Nephron progenitor cell (in vitro differentiated cells): ENCODE measurements at regions not wholly inside any gene's neighbourhood (a gene's known extent, or its start where the extent isn't known, plus 50 kb on each side); places are given as distances from the start of the nearest gene placed in this dataset.

ENCODE experiments used
- DNase-seq: peaks from one replicate; pipeline ENCODE4 v3.0.0; 2021
- H3K27ac Mint-ChIP-seq: 2 replicates; pipeline ENCODE4 v1.8.0; 2021; ENCODE audit warnings: mild to moderate bottlenecking, moderate library complexity, mixed read lengths
- H3K27me3 Mint-ChIP-seq: 2 replicates; pipeline ENCODE4 v1.8.0; 2021; ENCODE audit warnings: mild to moderate bottlenecking, low read depth, mixed read lengths; ENCODE audit not compliant: poor library complexity
- H3K36me3 Mint-ChIP-seq: 2 replicates; pipeline ENCODE4 v1.8.0; 2021; ENCODE audit warnings: low read depth, mixed read lengths
- H3K4me1 Mint-ChIP-seq: 2 replicates; pipeline ENCODE4 v1.8.0; 2021; ENCODE audit warnings: mixed read lengths
- H3K4me3 Mint-ChIP-seq: 2 replicates; pipeline ENCODE4 v1.8.0; 2021; ENCODE audit warnings: mild to moderate bottlenecking, moderate library complexity, mixed read lengths
- H3K9me3 Mint-ChIP-seq: 2 replicates; pipeline ENCODE4 v1.8.0; 2021; ENCODE audit warnings: mild to moderate bottlenecking, moderate library complexity, mixed read lengths
- CTCF ChIP-seq: fragments of 200-600 bp; sonication (generic); IDR thresholded peaks from 2 replicates; pipeline ENCODE4 v1.5.0; 2021; ENCODE audit warnings: antibody characterized with exemption

GRCh38 chr15:67916565-67916964 is 76.7 kb upstream of the RNU6-1 start:
- DNase-seq, result no peak
- TF ChIP-seq CTCF, result no peak
- Mint-ChIP-seq H3K4me1 (peaks cover 72% of the 10 kb centered on the region), H3K27ac (peak overlapping the region; percentile 98), H3K9me3 (peaks cover 8% of the 10 kb centered on the region), H3K4me3 (peak overlapping the region; percentile 23), H3K36me3 (peaks cover 3% of the 10 kb centered on the region), H3K27me3 (peaks cover 7% of the 10 kb centered on the region)

- peaks cover 72% of the 10 kb centered on the region for H3K4me1 Mint-ChIP-seq
- H3K27ac Mint-ChIP-seq, result peak overlapping the region; percentile 29
- peaks cover 4% of the 10 kb centered on the region for H3K9me3 Mint-ChIP-seq
- no peaks in the 10 kb centered on the region for H3K36me3 Mint-ChIP-seq
- no peak overlapping the region for H3K4me3 Mint-ChIP-seq
- H3K27me3 Mint-ChIP-seq, result peaks cover 4% of the 10 kb centered on the region
- no peak for DNase-seq
- TF ChIP-seq CTCF, result no peak
Measured at GRCh38 chr15:67917037-67917436, 77.2 kb upstream of the RNU6-1 start.

GRCh38 chr15:67917636-67918035 is 77.8 kb upstream of the RNU6-1 start:
- H3K36me3 Mint-ChIP-seq, result no peaks in the 10 kb centered on the region
- H3K27ac Mint-ChIP-seq, result peak overlapping the region; percentile 79
- H3K4me3 Mint-ChIP-seq, result no peak overlapping the region
- H3K27me3 Mint-ChIP-seq, result peaks cover 4% of the 10 kb centered on the region
- peaks cover 72% of the 10 kb centered on the region for H3K4me1 Mint-ChIP-seq
- no peak for TF ChIP-seq CTCF
- no peaks in the 10 kb centered on the region for H3K9me3 Mint-ChIP-seq
- DNase-seq, result no peak

- H3K27me3 Mint-ChIP-seq, result peaks cover 4% of the 10 kb centered on the region
- no peak overlapping the region for H3K4me3 Mint-ChIP-seq
- DNase-seq, result no peak
- H3K4me1 Mint-ChIP-seq, result peaks cover 76% of the 10 kb centered on the region
- H3K36me3 Mint-ChIP-seq, result no peaks in the 10 kb centered on the region
- H3K27ac Mint-ChIP-seq, result peak overlapping the region; percentile 79
- no peaks in the 10 kb centered on the region for H3K9me3 Mint-ChIP-seq
- no peak for TF ChIP-seq CTCF
Measured at GRCh38 chr15:67918205-67918861, 78.5 kb upstream of the RNU6-1 start.

- no peak for DNase-seq
- Mint-ChIP-seq H3K27ac (no peak overlapping the region), H3K4me1 (peaks cover 68% of the 10 kb centered on the region), H3K36me3 (no peaks in the 10 kb centered on the region), H3K9me3 (peaks cover 7% of the 10 kb centered on the region), H3K27me3 (peaks cover 10% of the 10 kb centered on the region), H3K4me3 (no peak overlapping the region)
- TF ChIP-seq CTCF, result no peak
Measured at GRCh38 chr15:67920524-67921240, 80.8 kb upstream of the RNU6-1 start.
